EH (cell line): ENCODE measurements at regions not wholly inside any gene's neighbourhood (a gene's known extent, or its start where the extent isn't known, plus 50 kb on each side); places are given as distances from the start of the nearest gene placed in this dataset.

Source experiments
- DNase-seq: peaks from one replicate; pipeline ENCODE4 v3.0.0-alpha.2; 2015; ENCODE audit warnings: low read depth

DNA sequence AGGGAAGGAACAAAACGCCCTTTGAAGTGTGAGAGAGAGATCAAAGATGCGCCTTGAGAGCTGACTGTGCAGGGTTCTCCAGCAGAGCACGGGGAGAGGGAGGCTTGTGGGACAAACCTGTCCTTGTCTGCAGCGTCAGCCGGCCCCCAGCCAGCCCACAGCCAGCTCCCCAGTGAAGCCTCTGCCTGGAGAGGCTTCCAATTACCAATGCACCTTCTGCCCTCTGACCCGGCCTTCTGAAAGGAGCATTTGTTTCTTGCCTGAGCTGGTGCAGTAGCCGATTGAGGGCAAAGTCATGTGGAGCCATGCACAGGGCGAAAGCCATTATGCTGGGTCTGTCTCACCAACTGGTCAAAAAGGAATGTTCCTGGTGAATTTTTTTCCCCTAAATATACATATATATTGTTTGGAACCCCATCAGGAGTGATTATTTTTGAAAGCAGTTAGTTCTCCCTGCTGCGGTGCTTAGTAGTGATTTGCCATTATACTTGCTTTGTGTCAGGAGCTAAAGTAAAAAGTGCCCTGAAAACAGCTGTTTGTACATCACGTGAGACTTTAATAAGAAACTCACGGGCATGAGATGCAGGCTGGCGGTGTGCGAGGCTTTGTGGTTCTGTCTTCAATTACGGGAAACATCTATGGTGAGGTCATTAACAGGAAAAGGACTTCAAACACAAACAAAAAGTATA, 268.6 kb downstream of the KLF6 start:
- DNase-seq, result peak; percentile 44

DNA sequence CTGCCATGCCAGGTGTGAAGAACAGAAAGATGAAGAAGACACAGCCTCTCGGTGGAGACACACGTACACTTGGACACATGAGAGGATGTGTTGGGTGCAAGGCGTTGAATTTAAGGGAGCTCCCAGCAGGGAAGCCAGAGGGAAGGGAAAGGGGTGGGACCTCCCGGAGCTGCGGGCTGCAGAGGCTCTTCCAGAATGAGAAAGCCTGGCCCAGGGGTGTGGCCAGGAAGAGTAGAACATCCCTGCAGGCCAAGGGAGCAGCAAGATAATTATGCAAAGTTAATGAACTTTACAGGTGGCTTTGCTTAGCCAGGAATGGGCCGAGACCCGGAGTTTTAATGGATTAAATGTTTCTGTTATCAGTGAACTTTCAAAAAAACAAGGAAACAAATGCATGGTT, 270.3 kb downstream of the KLF6 start:
- no peak for DNase-seq

DNA sequence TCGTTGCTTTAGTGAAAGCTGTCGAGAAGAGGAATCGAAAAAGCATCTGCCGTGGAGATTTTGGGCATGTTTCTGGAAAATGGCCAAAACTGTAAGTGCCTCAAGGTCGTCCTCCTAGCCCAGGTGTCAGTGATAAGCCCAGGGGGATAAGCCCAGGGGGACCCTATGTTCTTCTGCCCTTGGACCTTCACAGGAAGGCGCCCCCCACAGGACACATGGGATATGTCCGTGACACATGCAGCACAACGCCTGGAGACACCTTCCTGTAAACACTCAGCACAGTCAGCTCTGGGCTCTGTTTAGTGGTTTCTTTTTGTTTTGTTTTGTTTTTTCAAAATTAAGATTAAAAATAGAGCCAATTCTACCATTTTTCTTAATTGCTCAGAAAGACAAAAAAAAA, 272.7 kb downstream of the KLF6 start:
- DNase-seq, result no peak

DNA sequence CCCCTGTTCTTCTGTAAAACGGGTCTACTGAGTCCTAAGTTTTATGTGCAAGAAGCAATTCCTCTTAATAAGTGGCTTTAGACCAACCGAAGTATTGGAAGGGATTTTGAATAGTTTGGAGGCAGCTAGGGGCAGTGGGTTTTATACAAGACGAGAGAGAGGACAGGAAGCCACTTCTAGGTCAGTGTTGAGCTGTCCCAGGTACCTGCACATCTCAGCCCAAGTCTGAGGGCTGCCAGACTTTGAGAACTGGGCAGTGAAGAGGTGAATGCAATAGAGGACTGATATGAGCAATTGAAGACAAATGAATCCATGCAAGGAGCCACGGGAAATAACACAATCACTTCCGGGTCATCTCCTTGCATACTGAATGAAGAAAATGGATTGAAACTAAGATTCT, 273.5 kb downstream of the KLF6 start:
- DNase-seq, result no peak

DNA sequence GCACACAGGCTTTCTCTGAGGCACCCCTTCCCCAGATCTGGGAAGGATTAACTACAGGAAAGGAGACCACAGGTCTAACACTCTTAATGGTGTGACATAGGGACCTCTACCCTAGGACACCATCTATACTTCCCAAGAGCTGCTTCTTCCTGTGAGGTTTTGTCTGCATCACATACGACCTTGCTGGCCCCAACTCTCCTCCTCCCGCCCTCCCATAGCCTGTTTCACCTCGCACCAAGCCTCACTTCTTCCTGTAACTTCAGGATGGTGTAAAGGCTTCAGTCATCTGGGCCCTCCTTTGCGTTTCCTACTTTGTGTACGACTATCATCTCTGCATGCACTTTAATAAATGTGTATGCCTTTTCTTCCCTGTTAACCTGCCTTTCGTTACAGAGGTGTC, 274.3 kb downstream of the KLF6 start:
- DNase-seq, result no peak

DNA sequence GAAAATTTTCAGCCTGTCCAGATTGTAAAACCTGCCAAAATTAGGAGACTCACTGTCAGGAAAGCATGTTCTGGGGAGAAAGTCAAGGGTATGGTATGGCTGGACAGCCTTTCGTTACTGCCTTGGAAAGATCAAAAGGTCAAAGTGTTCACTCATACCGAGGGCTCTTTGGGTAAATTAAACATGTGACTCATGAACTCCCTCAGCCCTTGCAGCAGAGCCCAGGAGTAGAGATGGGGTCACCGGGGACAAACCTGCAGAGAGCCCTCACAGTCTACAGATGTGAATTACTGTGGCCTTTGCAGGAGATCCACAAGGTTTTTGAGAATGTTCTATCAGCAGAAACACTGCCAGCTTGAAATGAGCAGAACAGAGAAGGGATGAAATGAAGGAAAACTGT, 275.7 kb downstream of the KLF6 start:
- DNase-seq, result no peak

DNA sequence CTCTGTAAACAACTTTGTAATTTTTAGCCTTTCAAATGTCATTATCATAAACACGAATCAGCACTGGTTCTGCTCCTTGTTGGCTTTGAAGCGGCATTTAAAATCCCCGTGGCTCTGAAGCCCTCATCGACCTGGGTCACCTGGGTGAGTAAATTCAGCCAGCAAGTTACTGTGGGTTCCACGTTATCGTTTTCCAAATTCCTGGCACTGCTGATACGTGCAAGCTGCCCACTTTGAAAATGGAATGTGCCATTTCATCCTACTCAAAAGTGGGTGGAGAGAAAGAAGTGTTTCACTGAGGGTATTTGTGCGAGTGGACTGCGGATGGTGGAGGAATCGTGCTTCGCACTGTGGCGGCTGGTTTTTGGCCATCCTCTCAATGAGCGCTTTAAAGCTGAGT, 281.7 kb downstream of the KLF6 start:
- no peak for DNase-seq

DNA sequence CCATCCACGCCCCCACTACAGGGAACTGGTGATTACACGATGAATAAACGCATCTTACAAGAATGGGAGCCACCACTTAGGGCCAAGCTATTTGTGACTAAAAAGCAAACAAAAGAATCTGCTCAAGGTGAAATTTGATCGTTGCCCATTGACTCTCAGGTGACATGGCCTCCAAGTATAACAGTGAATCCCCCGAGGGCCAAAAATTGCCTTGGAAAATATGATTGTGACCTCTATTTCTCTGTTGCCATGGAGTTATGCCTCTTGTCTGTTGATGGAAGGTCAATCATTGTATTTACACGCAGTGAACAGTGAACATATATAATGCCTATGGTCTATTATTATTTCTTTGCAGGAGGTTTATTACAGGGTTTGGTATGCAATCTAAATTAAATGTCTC, 282.3 kb downstream of the KLF6 start:
- DNase-seq, result no peak

DNA sequence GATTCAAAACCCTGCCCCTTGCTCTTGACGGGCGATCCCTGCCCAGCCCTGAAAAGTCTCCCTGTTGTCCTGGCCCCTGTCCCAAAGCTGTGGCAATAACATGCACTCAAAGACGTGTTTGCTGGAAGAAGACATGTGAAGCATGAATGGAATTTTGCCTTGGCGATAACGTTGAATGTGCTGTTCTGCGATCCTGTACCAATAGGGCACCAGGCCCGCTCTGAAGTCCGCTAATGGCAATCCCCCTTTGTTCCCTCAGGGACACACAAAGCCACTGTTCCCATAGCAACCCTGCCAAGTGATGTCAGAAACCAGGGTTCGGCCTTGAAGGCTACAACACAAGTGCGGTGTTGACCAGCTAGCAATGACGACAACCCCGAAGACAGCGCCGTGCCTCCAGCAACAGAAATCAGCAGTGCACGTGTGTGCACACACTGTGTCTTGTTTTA, 284.6 kb downstream of the KLF6 start:
- DNase-seq, result peak; percentile 79

DNA sequence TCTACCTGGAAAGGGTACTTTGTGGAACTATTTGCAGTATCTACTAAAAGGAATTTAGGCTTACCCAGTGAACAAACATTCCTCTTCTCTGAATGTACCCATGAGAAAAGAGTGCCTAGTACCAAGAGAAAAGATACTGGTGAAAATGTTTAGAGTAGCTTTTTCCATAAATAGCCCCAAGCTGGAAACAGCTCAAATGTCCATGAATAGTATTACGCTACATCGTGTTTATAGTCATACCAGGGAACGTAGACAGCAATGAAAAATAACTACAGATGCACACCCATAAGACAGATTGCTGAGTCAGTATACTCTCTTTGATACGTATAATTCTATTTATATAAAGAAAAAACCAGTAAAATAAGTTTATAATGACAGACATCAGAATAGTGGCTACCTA, 285.9 kb downstream of the KLF6 start:
- DNase-seq, result peak; percentile 85

DNA sequence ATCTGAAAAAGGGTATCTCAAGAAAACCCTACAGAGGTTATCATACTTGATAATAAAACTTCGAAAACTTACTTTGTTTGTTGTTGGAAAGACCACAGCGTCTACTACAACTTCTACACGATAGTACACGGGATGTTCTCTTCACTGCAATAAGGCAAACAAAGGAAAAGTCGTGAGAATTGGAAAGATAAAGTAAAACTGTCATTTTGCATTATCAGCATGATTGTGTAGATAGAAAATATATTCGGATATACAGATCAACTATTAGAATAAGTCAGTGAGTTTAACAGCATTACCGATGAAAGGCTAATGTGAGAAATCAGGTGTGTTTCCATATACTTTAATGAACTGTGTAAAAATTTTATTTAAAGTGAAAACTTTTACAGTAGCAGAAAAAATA, 287.4 kb downstream of the KLF6 start:
- no peak for DNase-seq

DNA sequence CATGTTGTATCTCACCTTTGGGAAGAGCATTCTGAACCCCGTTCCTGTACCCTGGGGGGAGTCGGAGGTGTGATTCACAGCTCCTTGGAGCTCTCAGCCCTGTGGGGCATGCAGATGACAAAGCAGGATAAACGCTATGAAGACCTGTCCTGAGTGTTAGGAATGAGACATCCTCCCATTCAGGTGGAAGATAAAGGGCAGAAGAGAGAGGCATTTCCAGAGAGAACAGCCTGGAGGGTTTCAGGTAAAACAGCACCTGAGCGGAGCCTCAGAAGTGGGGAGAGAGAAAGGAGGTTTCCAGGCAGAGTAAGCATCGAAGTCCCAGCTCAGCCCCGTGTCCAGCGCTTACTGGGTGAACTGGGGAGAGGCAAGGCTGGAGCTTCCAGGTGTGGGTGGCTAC, 288.9 kb downstream of the KLF6 start:
- no peak for DNase-seq

DNA sequence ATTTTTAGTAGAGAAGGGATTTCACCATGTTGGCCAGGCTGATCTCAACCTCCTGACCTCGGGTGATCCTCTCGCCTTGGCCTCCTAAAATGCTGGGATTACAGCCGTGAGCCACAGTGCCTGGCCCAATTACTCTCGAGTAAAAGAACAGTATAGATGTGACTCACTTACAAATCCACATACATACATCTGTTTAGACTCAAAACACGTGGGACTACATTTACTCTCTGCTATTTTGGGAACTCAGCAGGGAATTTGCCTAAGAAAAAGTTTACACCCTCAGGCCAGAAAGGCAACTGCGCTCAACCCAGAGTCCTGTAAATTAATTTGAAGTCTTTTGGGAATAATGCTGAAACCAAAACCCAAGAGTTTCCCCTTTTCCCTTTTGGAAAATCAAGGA, 289.7 kb downstream of the KLF6 start:
- peak; percentile 45 for DNase-seq

DNA sequence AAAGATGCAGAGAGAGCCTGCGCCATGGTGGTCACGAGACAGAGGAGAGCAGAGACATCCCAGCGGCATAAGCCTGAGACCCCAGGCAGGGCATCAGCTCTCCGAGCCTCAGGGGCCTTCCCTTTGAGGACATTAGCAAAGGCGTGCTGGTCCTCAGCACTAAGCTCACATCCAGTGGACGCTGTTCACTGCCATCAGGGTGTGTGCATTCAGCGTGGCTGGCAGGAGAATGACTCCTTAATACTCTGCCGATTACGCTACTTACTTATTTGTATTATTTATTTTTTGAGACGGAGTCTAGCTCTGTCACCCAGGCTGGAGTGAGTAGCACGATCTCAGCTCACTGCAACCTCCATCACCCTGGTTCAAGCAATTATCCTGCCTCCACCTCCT, 290.2 kb downstream of the KLF6 start:
- DNase-seq, result no peak

DNA sequence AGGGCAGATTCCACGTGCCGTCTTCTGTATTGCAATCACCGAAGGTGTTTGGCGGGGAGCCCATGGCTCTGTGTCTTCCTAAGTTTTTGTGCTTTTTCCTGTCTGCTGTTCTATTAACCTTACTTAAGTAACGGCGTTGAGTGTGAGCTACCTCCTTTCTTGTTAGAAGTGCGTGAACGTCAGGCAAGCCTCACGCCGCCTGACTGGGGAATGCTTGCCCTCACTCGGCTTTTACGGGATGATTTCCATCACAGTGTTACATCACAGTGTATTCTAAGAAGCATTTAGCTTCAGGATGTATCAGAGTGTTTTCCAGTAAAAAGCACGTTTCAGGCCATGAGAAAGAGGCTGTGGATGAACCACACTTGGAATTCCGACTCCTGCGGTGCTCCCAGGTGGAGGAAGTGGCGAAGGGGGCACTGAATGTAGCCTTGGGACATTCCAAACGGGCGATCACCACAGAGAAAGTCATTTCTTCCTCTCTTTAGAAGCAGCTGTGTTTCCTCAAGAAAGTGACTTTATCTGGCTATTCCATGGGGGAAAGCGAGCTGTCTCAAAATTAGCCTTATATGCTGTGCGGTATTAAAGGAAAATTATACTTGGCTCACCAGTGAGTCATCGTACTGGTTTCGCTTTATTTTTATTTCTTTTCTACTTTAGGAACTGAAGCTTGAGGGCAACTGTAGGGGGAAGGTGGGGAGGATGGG, 290.7 kb downstream of the KLF6 start:
- DNase-seq, result peak; percentile 17

DNA sequence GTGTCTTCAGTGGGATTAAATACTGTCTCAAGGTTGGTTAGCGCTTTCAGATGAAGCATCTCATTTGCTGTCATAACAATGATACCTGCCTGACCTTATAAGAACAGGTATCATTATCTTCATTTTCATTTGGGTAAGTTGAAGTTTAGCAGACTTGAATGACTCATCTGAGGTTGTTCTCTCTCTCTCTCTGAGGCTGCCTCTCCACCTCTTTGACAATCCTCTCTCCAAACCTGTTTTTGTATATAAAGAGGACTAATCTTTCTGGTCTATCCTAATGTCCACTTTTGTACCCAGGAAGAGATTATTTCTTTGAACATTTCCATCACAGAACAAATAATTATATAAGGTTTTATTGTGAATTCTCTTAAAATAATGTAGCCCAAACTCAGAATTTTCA, 291.4 kb downstream of the KLF6 start:
- DNase-seq, result no peak

DNA sequence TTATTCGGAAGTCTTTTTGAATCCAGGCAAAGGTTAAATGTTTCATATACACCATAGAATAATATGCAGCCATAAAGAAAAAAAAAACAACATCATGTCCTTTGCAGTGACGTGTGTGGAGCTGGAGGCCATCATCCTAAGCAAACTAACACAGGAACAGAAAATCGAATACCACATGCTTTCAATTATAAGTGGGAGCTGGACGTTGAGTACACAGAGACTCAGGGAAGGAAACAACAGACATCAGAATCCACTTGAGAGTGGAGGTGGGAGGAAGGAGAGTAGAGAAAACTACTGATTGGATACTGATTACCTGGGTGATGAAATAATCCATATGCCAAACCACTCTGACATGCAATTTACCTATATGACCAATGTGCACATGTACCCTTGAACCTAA, 293.4 kb downstream of the KLF6 start:
- DNase-seq, result no peak

DNA sequence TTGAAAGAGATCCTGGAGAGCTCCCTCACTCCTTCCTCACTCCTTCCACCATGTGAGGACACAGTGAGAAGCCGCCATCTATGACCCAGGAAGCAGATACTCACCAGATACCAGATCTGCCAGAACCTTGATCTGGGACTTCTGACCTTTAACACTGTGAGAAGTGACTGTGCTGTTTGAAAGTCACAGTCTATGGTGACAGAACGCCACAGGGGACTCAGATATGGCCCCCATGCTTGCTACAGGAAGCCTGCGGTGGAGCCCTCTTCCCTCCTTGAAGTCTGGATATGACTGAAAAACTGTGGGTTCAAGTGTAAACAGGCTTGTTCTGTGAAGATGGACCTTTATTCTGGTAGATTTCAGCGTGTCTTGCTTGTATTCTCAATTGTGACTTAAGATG, 297.8 kb downstream of the KLF6 start:
- no peak for DNase-seq

DNA sequence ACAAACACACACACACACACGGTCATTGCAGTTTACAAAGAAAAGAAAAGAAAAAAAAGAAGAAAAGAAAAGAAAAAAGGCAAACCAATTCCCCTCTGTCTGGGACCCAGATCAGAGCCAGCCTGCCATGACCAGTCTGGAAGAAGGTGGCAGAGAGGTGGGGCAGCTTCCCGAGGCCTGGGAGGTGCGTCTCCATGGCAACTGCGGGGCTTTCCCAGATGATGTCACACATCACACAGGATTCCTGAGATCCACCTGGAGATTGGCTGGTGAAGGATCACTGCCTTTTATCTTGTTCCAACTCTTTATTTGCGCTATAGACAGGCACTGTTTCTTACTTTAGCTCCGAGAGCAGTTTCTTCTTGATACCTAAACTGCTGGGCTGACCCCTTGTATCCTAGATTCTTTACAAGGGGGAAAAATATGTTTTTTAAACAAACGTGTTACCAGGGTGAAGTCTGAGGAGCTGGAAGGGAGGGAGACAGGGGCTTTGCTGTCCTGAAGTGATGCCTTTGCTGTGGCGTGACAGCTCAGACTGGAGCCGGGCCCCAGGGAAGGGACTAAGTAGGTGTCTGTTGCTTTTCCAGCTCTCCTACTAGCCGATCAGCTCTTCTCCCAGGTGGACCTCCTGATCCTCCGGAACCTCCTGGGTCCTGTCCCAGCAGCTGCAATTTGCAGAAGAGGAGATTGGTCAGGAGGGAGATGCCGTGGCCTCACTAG, 298.5 kb downstream of the KLF6 start:
- DNase-seq, result peak; percentile 31

DNA sequence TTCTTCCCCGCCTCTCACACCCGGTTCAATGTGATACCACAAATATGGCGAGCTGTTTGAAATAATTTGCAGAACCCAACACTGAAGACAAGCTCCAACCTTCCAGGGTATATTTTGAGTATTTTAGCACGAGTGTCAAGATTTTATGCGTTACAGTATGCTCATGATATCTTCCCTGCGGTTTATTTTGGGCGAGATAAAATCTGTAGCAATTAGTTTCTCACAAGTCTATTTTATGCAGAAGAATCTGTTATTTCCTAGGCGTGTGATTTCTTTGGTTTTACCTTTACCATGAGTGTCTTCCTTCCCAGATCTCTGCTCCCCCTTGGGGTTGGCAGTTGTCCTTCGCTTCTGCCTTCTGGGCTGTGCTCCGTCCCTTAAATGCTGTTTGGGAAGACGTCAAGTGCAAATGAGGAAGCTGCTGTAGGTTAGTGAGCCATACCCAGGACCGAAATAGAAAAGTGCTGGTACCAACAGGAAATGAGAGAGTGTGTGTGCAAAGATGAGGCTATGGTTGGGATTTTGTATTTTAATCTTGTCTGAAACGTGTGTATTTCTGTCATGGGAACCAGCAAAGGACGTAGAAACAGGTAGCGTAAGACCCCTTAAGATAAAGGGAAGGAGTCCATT, 299.8 kb downstream of the KLF6 start:
- DNase-seq, result no peak

DNA sequence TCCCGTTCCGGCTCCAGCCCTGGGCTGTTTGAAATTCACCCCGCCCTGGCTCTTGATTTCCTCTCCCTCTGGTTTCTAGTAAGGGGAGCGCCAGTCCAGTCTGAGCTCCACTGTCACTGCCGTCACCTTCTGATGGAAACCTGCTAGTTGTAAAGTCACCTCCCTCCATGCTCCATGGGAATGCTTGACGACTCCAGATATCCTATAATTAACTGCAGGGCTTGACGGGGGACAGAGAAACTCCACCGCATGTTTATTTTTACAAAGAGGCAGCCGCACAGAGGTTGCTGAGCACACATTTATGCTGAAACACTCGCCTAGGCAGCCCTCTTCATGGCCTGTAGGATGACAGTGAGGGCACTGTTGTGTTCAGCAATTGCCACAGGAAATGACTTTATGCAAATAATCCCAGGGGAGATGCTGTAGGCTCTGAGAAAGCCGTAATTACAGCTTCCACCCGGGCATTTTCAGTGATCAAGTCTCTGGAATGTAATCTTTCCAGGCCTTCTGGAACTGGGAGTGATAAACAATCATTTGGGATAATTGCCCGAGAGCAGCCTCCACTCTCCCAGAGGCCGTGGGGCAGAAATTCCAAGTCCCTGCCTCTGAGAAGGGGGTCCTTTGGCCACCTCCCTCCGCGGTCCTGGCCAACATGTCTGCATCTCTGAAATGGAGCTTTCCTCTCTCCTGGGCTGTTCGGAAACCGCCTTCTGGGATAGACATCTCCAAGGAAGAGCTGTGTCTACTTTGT, 300.5 kb downstream of the KLF6 start:
- peak; percentile 83 for DNase-seq
